ENCODE measurements at regions not wholly inside any gene's neighbourhood (a gene's known extent, or its start where the extent isn't known, plus 50 kb on each side); places are given as distances from the start of the nearest gene placed in this dataset.

DNA sequence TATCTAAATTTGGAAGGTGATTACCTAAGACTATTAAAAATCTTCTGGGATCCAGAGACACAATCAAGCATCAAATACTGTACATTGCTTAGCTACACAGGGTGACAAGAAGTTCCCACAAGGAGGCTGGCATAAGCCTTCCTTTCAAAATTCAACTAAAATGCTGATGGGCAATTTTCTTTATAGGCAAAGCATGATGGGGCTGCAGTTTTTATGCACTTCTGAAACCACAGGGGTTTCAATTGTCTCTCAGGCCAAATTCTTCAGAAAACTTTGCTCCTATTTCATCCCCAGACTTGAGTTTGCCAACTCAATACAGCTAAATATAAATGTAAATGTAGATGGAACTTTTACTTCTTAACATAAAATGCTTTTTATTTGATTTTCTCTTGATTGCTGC lies 241.6 kb downstream of the ZPLD1 start:
- POLR2A ChIA-PET: no interaction called here
- no peak for ATAC-seq
- Histone ChIP-seq H3K9me3 (ENCODE audit: control insufficient read depth, insufficient read depth, low read depth, low read length) (no peaks in the 10 kb centered on the region), H3K4me3 (ENCODE audit: low read depth in 2 of 2, low read length in 2 of 2) (no peak overlapping the region), H3K36me3 (ENCODE audit: control insufficient read depth, insufficient read depth, low read length) (no peaks in the 10 kb centered on the region), H3K27ac (ENCODE audit: low read length) (no peak overlapping the region), H3K4me1 (ENCODE audit: control insufficient read depth, insufficient read depth, low read length) (0 out of 2 replicates have a peak, but pooled peaks cover 3% of the 10 kb centered on the region), H3K27me3 (ENCODE audit: control insufficient read depth, insufficient read depth, low read length) (no peaks in the 10 kb centered on the region)
- in situ Hi-C loops (cut with HindIII; ENCODE audit: low pct_unique_long_range_greater_than_20kb, low sequenced_read_pairs): no loop called here
- TF ChIP-seq, protein P1, sequence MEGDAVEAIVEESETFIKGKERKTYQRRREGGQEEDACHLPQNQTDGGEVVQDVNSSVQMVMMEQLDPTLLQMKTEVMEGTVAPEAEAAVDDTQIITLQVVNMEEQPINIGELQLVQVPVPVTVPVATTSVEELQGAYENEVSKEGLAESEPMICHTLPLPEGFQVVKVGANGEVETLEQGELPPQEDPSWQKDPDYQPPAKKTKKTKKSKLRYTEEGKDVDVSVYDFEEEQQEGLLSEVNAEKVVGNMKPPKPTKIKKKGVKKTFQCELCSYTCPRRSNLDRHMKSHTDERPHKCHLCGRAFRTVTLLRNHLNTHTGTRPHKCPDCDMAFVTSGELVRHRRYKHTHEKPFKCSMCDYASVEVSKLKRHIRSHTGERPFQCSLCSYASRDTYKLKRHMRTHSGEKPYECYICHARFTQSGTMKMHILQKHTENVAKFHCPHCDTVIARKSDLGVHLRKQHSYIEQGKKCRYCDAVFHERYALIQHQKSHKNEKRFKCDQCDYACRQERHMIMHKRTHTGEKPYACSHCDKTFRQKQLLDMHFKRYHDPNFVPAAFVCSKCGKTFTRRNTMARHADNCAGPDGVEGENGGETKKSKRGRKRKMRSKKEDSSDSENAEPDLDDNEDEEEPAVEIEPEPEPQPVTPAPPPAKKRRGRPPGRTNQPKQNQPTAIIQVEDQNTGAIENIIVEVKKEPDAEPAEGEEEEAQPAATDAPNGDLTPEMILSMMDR (IDR thresholded peaks at IDR 0.05): no peak
- TF ChIP-seq, protein P2, sequence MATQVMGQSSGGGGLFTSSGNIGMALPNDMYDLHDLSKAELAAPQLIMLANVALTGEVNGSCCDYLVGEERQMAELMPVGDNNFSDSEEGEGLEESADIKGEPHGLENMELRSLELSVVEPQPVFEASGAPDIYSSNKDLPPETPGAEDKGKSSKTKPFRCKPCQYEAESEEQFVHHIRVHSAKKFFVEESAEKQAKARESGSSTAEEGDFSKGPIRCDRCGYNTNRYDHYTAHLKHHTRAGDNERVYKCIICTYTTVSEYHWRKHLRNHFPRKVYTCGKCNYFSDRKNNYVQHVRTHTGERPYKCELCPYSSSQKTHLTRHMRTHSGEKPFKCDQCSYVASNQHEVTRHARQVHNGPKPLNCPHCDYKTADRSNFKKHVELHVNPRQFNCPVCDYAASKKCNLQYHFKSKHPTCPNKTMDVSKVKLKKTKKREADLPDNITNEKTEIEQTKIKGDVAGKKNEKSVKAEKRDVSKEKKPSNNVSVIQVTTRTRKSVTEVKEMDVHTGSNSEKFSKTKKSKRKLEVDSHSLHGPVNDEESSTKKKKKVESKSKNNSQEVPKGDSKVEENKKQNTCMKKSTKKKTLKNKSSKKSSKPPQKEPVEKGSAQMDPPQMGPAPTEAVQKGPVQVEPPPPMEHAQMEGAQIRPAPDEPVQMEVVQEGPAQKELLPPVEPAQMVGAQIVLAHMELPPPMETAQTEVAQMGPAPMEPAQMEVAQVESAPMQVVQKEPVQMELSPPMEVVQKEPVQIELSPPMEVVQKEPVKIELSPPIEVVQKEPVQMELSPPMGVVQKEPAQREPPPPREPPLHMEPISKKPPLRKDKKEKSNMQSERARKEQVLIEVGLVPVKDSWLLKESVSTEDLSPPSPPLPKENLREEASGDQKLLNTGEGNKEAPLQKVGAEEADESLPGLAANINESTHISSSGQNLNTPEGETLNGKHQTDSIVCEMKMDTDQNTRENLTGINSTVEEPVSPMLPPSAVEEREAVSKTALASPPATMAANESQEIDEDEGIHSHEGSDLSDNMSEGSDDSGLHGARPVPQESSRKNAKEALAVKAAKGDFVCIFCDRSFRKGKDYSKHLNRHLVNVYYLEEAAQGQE (IDR thresholded peaks at IDR 0.05; ENCODE audit: insufficient read depth in 1 of 2, low read depth in 2 of 2, low read length in 1 of 2): no peak
- no peak for TF ChIP-seq TCF7L2 (IDR thresholded peaks at IDR 0.05; ENCODE audit: low read depth, low read length)
- no peak for TF ChIP-seq POLR2AphosphoS5 (IDR thresholded peaks at IDR 0.05; ENCODE audit: low read depth, low read length)
- CTCF ChIA-PET: no interaction called here
- no TSS peak for BruUV-seq (replicated peaks)
- intact Hi-C loops (cut with micrococcal nuclease; ENCODE audit: unreplicated experiment): no loop called here
- no peak for DNase-seq (ENCODE audit: low read depth, low spot score)

DNA sequence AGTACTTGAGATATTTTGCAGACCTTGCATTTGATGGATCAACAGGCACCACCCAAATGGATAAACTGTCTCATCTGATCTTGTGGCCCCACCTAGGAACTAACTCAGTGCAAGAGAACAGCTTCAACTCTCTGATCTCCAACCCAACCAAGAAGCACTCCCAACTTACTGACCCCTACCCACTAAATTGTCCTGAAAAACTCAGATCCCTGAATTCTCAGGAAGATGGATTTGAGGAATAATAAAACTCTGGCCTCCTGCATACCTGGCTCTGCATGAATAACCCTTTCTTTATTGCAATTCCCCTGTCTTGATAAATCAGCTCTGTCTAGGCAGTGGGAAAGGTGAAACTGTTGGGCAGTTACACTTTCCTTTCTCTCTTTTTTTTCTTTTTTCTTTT lies 247.9 kb downstream of the ZPLD1 start:
- intact Hi-C loops (cut with micrococcal nuclease; ENCODE audit: unreplicated experiment) (no loop called here), in situ Hi-C loops (cut with HindIII; ENCODE audit: low pct_unique_long_range_greater_than_20kb, low sequenced_read_pairs) (no loop called here)
- ATAC-seq (no peak), DNase-seq (ENCODE audit: low read depth, low spot score) (no peak)
- no peaks in the 10 kb centered on the region for H3K4me1 ChIP-seq (ENCODE audit: control insufficient read depth, insufficient read depth, low read length)
- H3K9me3 ChIP-seq (ENCODE audit: control insufficient read depth, insufficient read depth, low read depth, low read length): no peaks in the 10 kb centered on the region
- no peak overlapping the region for H3K27ac ChIP-seq (ENCODE audit: low read length)
- BruUV-seq (replicated peaks): no TSS peak
- no peaks in the 10 kb centered on the region for H3K36me3 ChIP-seq (ENCODE audit: control insufficient read depth, insufficient read depth, low read length)
- ChIA-PET POLR2A (no interaction called here), CTCF (no interaction called here)
- H3K27me3 ChIP-seq (ENCODE audit: control insufficient read depth, insufficient read depth, low read length): no peaks in the 10 kb centered on the region
- H3K4me3 ChIP-seq (ENCODE audit: low read depth in 2 of 2, low read length in 2 of 2): no peak overlapping the region
- TF ChIP-seq SIN3A (IDR thresholded peaks at IDR 0.05; ENCODE audit: borderline replicate concordance, insufficient read depth, low read depth, low read length) (no peak), POLR2AphosphoS5 (IDR thresholded peaks at IDR 0.05; ENCODE audit: low read depth, low read length) (no peak), TCF7L2 (IDR thresholded peaks at IDR 0.05; ENCODE audit: low read depth, low read length) (no peak)
- TF ChIP-seq, protein P1 (IDR thresholded peaks at IDR 0.05): no peak
- TF ChIP-seq, protein P2 (IDR thresholded peaks at IDR 0.05; ENCODE audit: insufficient read depth in 1 of 2, low read depth in 2 of 2, low read length in 1 of 2): no peak
